AG04450 (cell line): ENCODE measurements at regions not wholly inside any gene's neighbourhood (a gene's known extent, or its start where the extent isn't known, plus 50 kb on each side); places are given as distances from the start of the nearest gene placed in this dataset.

Experiments
- CTCF ChIA-PET: fragments of 300-600, 350-600 bp; formaldehyde crosslinking; extraction: SDS; loops from one replicate; lab custom pipeline; 2022; ENCODE audit warnings: antibody characterized with exemption, inconsistent platforms; lab: Charles Lee
- POLR2A ChIA-PET: fragments of 350-600 bp; formaldehyde crosslinking; extraction: SDS; loops from one replicate; lab custom pipeline; 2021; ENCODE audit warnings: antibody characterized with exemption, inconsistent platforms; lab: Yijun Ruan, JAX
- DNase-seq: peaks from one replicate; pipeline ENCODE4 v3.0.0-alpha.2; 2011; ENCODE audit warnings: low read depth, low spot score
- H3K27ac ChIP-seq: one replicate; pipeline ENCODE4 v1.5.1; 2012; ENCODE audit warnings: low read depth, low read length, control low read depth
- H3K27me3 ChIP-seq: one replicate; pipeline ENCODE4 v1.6.0; 2012; ENCODE audit warnings: low read length; ENCODE audit not compliant: control insufficient read depth, insufficient read depth
- H3K4me3 ChIP-seq: 2 replicates; pipeline ENCODE4 v1.5.1; 2011; ENCODE audit warnings: mild to moderate bottlenecking, low read depth, low read length, control low read depth
- H3K9me3 ChIP-seq: 2 replicates; pipeline ENCODE4 v1.5.1; 2012; ENCODE audit warnings: low read length; ENCODE audit not compliant: control insufficient read depth, insufficient read depth
- CTCF ChIP-seq: IDR thresholded peaks from 2 replicates; pipeline ENCODE4 v1.5.1; 2011; ENCODE audit warnings: low read depth, low read length, control low read depth, inconsistent platforms

- Histone ChIP-seq H3K27me3 (no peaks in the 10 kb centered on the region), H3K27ac (no peak overlapping the region), H3K9me3 (no peaks in the 10 kb centered on the region), H3K4me3 (no peak overlapping the region)
- no peak for DNase-seq
- POLR2A ChIA-PET = no interaction called here
- TF ChIP-seq CTCF = no peak
- CTCF ChIA-PET = no interaction called here
These were observed 350.4 kb downstream of the MBD2 start for GRCh38 chr18:53874103-53874502.

- Histone ChIP-seq H3K27me3 (no peaks in the 10 kb centered on the region), H3K27ac (no peak overlapping the region), H3K9me3 (no peaks in the 10 kb centered on the region), H3K4me3 (no peak overlapping the region)
- ChIA-PET POLR2A (no interaction called here), CTCF (no interaction called here)
- no peak for TF ChIP-seq CTCF
- no peak for DNase-seq
These were observed 359.7 kb downstream of the MBD2 start for GRCh38 chr18:53864770-53865169.

GRCh38 chr18:53862921-53863320, 361.5 kb downstream of the MBD2 start:
- H3K27ac ChIP-seq = no peak overlapping the region
- H3K9me3 ChIP-seq = no peaks in the 10 kb centered on the region; the same call in 1 of the 2 replicates
- POLR2A ChIA-PET = no interaction called here
- CTCF ChIA-PET = no interaction called here
- no peaks in the 10 kb centered on the region for H3K27me3 ChIP-seq
- no peak overlapping the region for H3K4me3 ChIP-seq
- TF ChIP-seq CTCF = no peak
- no peak for DNase-seq

- Histone ChIP-seq H3K9me3 (no peaks in the 10 kb centered on the region; the same call in 1 of the 2 replicates), H3K27ac (no peak overlapping the region), H3K27me3 (no peaks in the 10 kb centered on the region), H3K4me3 (no peak overlapping the region)
- ChIA-PET CTCF (no interaction called here), POLR2A (no interaction called here)
- no peak for DNase-seq
- TF ChIP-seq CTCF = no peak
These were observed 363.3 kb downstream of the MBD2 start for GRCh38 chr18:53861185-53861584.

GRCh38 chr18:53859764-53860163, 364.7 kb downstream of the MBD2 start:
- CTCF ChIA-PET = no interaction called here

More at GRCh38 chr18:53859764-53860163, 364.7 kb downstream of the MBD2 start:
- POLR2A ChIA-PET = no interaction called here
- no peaks in the 10 kb centered on the region for H3K27me3 ChIP-seq
- no peak for TF ChIP-seq CTCF
- no peak overlapping the region for H3K4me3 ChIP-seq
- no peak for DNase-seq
- H3K9me3 ChIP-seq = no peaks in the 10 kb centered on the region; the same call in none of the 2 replicates
- H3K27ac ChIP-seq = no peak overlapping the region
